ENCODE measurements at regions not wholly inside any gene's neighbourhood (a gene's known extent, or its start where the extent isn't known, plus 50 kb on each side); places are given as distances from the start of the nearest gene placed in this dataset.

DNA sequence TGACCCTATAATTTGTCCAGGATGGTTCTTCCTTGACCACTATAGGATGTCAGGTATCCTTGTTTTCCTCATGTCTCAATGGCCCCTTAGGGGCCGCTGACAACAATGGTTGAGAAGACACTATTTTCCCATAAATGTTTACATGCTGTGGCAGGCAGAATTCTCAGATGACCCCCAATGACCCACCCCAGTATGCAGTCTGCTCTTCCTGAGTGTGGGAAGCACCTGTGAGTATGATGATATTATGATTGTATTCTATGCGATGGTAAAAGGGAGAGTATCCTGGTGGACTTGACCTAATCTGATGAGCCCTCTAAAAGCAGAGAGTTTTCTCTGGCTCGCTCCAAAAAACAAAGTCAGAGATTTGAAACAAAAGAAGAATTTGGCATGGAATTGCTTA is 123.1 kb upstream of the DLX2 start:
- no peak for TF ChIP-seq EZH2 (IDR thresholded peaks at IDR 0.05; ENCODE audit: borderline replicate concordance, low read depth, low read length, poor library complexity, severe bottlenecking)
- TF ChIP-seq, protein P1, sequence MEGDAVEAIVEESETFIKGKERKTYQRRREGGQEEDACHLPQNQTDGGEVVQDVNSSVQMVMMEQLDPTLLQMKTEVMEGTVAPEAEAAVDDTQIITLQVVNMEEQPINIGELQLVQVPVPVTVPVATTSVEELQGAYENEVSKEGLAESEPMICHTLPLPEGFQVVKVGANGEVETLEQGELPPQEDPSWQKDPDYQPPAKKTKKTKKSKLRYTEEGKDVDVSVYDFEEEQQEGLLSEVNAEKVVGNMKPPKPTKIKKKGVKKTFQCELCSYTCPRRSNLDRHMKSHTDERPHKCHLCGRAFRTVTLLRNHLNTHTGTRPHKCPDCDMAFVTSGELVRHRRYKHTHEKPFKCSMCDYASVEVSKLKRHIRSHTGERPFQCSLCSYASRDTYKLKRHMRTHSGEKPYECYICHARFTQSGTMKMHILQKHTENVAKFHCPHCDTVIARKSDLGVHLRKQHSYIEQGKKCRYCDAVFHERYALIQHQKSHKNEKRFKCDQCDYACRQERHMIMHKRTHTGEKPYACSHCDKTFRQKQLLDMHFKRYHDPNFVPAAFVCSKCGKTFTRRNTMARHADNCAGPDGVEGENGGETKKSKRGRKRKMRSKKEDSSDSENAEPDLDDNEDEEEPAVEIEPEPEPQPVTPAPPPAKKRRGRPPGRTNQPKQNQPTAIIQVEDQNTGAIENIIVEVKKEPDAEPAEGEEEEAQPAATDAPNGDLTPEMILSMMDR (conservative IDR thresholded peaks at IDR 0.05; ENCODE audit: low read depth, low read length), result no peak
- CTCF ChIA-PET, result no interaction called here
- no peaks in the 10 kb centered on the region for H3K27me3 ChIP-seq (replicated peaks; ENCODE audit: insufficient read depth, low read depth, low read length, poor library complexity)

DNA sequence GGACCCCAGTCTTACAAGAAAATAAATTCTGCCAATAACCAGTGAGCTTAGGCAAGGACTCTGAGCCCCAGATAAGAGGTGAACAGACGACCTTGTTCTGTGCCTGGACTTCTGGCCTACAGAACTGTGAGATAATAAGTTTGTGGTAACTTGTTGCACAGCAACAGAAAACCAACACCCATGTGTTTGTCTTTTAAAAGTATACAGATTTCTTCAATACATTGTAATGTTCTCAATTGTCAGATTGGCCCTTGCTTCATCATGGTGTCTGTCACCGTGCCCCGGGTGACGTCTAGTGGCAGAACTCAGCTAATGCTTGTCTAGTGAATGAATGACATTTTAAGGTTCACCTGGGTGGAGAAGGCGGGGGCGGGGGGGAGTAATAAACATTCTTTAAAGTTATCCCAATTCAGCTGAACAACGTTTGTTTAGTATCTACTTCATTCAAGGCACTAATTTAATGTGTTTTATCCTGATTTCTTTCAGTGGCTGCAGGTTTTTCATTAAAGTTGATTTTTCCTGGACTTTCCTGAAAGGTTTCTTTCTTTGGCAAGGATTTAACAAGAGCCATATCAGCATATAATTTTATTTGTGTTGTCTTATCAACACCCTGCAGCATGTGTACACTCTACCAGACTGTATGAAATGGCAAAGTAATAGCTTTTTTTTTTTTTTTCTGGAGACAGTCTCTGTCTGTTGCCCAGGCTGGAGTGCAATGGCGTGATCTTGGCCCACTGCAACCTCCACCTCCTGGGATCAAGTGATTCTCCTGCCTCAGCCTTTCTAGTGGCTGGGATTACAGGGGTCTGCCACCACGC is 123.8 kb upstream of the DLX2 start:
- ChIA-PET CTCF (no interaction called here), POLR2A (ENCODE audit: low non-redundant PET) (no interaction called here)
- Histone ChIP-seq H3K27me3 (replicated peaks; ENCODE audit: insufficient read depth, low read depth, low read length, poor library complexity) (no peaks in the 10 kb centered on the region), H3K27ac (ENCODE audit: low read depth, low read length, poor library complexity, severe bottlenecking) (no peak overlapping the region), H3K36me3 (ENCODE audit: insufficient read depth, low read length, poor library complexity, severe bottlenecking) (no peaks in the 10 kb centered on the region), H3K9me3 (ENCODE audit: low read depth, low read length, poor library complexity, severe bottlenecking) (no peaks in the 10 kb centered on the region), H3K4me1 (ENCODE audit: insufficient read depth, low read length, poor library complexity, severe bottlenecking) (no peaks in the 10 kb centered on the region), H3K4me3 (ENCODE audit: low read depth, low read length, poor library complexity, severe bottlenecking) (no peak overlapping the region)
- no peak for DNase-seq (ENCODE audit: low spot score)
- TF ChIP-seq EZH2 (IDR thresholded peaks at IDR 0.05; ENCODE audit: borderline replicate concordance, low read depth, low read length, poor library complexity, severe bottlenecking), result no peak
- TF ChIP-seq, protein P1 (conservative IDR thresholded peaks at IDR 0.05; ENCODE audit: low read depth, low read length), result no peak
- intact Hi-C loops (cut with micrococcal nuclease; ENCODE audit: unreplicated experiment), result no loop called here
- BruUV-seq (replicated peaks), result no TSS peak

More for the DNA sequence above, 123.1 kb upstream of the DLX2 start:
- no peaks in the 10 kb centered on the region for H3K4me1 ChIP-seq (ENCODE audit: insufficient read depth, low read length, poor library complexity, severe bottlenecking)
- intact Hi-C loops (cut with micrococcal nuclease; ENCODE audit: unreplicated experiment), result no loop called here
- no peak overlapping the region for H3K27ac ChIP-seq (ENCODE audit: low read depth, low read length, poor library complexity, severe bottlenecking)
- BruUV-seq (replicated peaks), result no TSS peak
- POLR2A ChIA-PET (ENCODE audit: low non-redundant PET), result no interaction called here
- DNase-seq (ENCODE audit: low spot score), result no peak
- H3K36me3 ChIP-seq (ENCODE audit: insufficient read depth, low read length, poor library complexity, severe bottlenecking), result no peaks in the 10 kb centered on the region
- H3K4me3 ChIP-seq (ENCODE audit: low read depth, low read length, poor library complexity, severe bottlenecking), result no peak overlapping the region
- no peaks in the 10 kb centered on the region for H3K9me3 ChIP-seq (ENCODE audit: low read depth, low read length, poor library complexity, severe bottlenecking)

DNA sequence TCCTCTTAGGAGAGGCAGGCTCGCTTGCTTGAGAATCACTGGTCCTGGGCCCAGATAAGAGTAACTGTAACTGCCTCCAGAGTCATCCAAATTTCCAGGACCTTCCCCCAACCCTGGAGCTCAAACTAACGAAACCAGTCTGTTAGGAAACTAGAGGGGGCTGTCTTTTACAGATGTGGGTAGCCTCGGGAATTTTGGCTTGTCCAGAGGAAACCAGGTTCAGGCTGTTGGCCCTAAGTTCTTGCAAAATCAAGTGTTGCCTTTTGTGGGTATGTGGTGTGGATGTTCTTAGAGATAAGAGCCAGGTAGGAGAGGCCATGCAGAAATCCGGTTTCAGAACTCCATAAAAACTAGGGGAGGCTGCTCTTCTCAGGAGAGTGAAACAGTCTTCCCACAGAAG is 125.0 kb upstream of the DLX2 start:
- CTCF ChIA-PET, result no interaction called here
- Histone ChIP-seq H3K36me3 (ENCODE audit: insufficient read depth, low read length, poor library complexity, severe bottlenecking) (no peaks in the 10 kb centered on the region), H3K4me1 (ENCODE audit: insufficient read depth, low read length, poor library complexity, severe bottlenecking) (no peaks in the 10 kb centered on the region), H3K27ac (ENCODE audit: low read depth, low read length, poor library complexity, severe bottlenecking) (no peak overlapping the region), H3K4me3 (ENCODE audit: low read depth, low read length, poor library complexity, severe bottlenecking) (no peak overlapping the region), H3K9me3 (ENCODE audit: low read depth, low read length, poor library complexity, severe bottlenecking) (no peaks in the 10 kb centered on the region), H3K27me3 (replicated peaks; ENCODE audit: insufficient read depth, low read depth, low read length, poor library complexity) (no peaks in the 10 kb centered on the region)
- no peak for TF ChIP-seq EZH2 (IDR thresholded peaks at IDR 0.05; ENCODE audit: borderline replicate concordance, low read depth, low read length, poor library complexity, severe bottlenecking)
- TF ChIP-seq, protein P1 (conservative IDR thresholded peaks at IDR 0.05; ENCODE audit: low read depth, low read length), result no peak
- intact Hi-C loops (cut with micrococcal nuclease; ENCODE audit: unreplicated experiment), result no loop called here
- POLR2A ChIA-PET (ENCODE audit: low non-redundant PET), result interaction anchor here (0.6 kb wide), 1 partner anchor 25 kb away, joined by 5 read pairs; no protein-coding TSS in a partner anchor
- DNase-seq (ENCODE audit: low spot score), result no peak
- no TSS peak for BruUV-seq (replicated peaks)
